AG10803 (cell line): ENCODE measurements at regions not wholly inside any gene's neighbourhood (a gene's known extent, or its start where the extent isn't known, plus 50 kb on each side); places are given as distances from the start of the nearest gene placed in this dataset.

Experiments used
- DNase-seq: peaks from one replicate; pipeline ENCODE4 v3.0.0; 2010; ENCODE audit warnings: low read depth
- H3K4me3 ChIP-seq: 2 replicates; pipeline ENCODE4 v1.5.1; 2011; ENCODE audit warnings: mild to moderate bottlenecking, low read length, control low read depth
- CTCF ChIP-seq: conservative IDR thresholded peaks from 2 replicates; pipeline ENCODE4 v1.5.1; 2011; ENCODE audit warnings: mild to moderate bottlenecking, low read length, control low read depth, inconsistent platforms

GRCh38 chr20:57901526-57901925 lies 191.7 kb upstream of the PMEPA1 start:
- no peak overlapping the region for H3K4me3 ChIP-seq
- DNase-seq: no peak
- TF ChIP-seq CTCF: no peak

DNA sequence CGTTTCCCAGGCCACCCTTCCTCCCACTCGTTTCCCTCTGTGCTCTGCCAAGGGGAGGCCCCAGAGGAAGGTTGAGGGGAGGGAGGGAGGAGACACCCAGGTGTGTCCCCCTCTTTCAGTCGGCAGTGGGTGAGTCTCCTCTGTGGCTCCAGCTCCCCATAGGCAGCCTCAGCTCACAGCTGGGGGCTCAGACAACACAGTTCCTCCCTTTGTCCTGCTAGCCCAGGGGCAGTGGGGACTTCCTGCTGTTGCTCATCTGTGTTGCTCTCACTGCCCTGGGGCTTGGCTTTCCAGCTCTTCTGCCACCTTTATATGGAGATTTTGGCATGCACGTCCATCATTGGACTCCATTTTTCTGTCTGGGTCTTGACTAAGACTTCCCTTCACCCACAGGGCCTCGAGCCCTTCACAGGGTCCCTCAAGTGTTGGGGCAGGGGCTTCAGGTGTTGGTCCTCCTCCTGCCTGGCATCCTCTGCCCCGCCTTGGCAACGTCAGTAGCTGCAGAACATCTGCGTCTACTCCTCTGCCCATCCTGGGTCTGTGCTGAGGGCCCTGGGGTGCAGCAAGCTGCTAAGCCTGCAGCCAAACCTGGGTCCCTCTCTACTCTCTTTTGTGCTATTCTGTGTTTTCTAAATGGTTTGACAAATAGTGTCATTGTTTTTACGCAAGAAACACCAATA lies 190.6 kb upstream of the PMEPA1 start:
- DNase-seq: no peak
- no peak for TF ChIP-seq CTCF
- H3K4me3 ChIP-seq: no peak overlapping the region

DNA sequence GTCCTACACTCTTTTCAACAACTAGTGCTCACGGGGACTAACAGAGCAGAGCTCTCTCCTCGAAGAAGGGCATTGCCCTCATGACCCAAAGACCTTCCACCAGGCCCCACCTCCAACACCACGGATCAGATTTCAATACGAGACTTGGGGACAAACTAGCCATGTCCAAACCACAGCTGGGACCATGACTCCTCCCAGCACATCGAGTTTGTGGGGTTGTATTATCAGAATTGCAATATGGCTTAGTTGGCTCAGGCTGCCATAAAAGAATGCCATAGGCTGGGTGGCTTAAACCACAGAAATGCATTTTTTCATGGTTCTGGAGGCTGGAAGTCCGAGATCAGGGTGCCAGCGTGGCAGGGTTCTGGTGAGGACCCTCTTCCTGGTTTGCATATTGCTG lies 189.7 kb upstream of the PMEPA1 start:
- peak; percentile 9 for DNase-seq
- no peak for TF ChIP-seq CTCF
- H3K4me3 ChIP-seq: no peak overlapping the region

DNA sequence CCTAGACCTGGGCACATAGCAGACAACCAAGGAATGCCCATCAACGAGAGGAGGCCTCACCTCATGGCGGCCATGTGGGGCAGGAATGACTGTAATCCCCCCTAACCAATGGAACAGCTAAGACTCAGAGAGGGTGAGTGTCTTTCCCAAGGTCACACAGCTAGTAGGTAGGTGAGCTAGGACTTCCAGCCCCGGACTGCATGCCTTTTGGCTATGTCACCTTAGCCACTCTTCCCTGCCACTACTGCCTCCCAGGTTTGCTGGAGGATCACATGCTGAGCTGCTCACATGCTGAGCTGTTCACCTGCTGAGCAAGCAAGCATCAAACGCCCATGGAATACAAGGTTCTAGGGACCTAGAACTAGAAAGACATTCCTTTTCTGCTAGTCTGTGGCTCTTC lies 188.5 kb upstream of the PMEPA1 start:
- DNase-seq: no peak
- no peak for TF ChIP-seq CTCF
- no peak overlapping the region for H3K4me3 ChIP-seq

DNA sequence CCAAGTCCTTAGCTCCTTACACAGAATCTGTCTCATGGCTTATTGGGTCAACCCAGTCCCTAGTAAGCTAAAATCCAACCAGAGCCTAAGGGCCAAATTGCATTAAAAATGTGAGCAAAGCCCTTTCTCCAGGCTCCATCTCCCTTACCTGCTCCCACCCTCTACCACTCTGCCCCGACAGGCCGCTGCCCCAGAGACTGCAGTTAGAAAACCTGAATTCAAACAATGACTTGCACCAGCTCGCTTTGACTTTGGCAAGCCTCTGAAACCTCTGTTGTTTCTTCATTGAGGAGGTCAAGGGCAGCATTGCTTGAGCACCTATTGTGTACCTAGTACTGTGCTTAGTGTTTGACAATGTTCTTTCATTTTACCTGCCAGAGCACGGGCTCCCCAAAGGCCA lies 188.1 kb upstream of the PMEPA1 start:
- no peak for DNase-seq
- no peak overlapping the region for H3K4me3 ChIP-seq
- no peak for TF ChIP-seq CTCF

GRCh38 chr20:57897156-57897874 lies 187.5 kb upstream of the PMEPA1 start:
- no peak for TF ChIP-seq CTCF
- no peak for DNase-seq
- no peak overlapping the region for H3K4me3 ChIP-seq

DNA sequence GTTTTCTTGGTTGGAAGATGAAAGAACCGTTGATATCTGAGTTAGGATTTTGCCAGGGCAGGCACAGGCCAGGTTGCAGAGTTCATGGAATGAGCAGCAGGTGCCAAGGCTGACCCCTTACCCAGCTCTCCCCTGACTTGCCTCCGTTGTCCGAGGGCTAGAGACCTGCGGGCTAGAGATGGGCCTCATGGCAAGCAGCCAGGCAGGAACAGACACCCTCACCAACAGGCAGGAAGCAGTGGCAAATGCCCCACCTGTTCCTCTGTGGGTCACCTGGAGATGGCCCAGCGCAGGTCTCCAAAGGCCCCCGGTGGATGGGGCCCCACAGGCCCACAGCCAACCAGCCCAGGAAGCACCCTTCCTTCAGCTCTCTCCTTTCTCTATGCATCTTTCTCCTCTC lies 186.7 kb upstream of the PMEPA1 start:
- TF ChIP-seq CTCF: no peak
- DNase-seq: no peak

More for the DNA sequence above, 186.7 kb upstream of the PMEPA1 start:
- no peak overlapping the region for H3K4me3 ChIP-seq
